ENCODE measurements at regions not wholly inside any gene's neighbourhood (a gene's known extent, or its start where the extent isn't known, plus 50 kb on each side); places are given as distances from the start of the nearest gene placed in this dataset. TPM values are rescaled to one million over a fixed set of nuclear protein-coding genes. Genes with fewer than 3 reads are reported as not detected.
"Not testable (repeated sequence)": the region's sequence is repeated elsewhere in the genome, so short reads cannot be mapped to it uniquely, and the experiment has no call there.

GRCh38 chrX:123121241-123121640, 62.8 kb upstream of the GRIA3 start:
- Histone ChIP-seq H3K9me3 (ENCODE audit: low read depth) (no peaks in the 10 kb centered on the region), H3K4me1 (ENCODE audit: insufficient read depth) (no peaks in the 10 kb centered on the region), H3K27me3 (no peaks in the 10 kb centered on the region), H3K9me2 (replicated peaks; ENCODE audit: insufficient read depth) (no peaks in the 10 kb centered on the region), H3K27ac (no peak overlapping the region), H3K4me3 (no peak overlapping the region), H4K20me1 (ENCODE audit: insufficient read depth, poor library complexity, severe bottlenecking) (no peaks in the 10 kb centered on the region), H2AFZ (no peak overlapping the region), H3K79me2 (no peaks in the 10 kb centered on the region), H3K36me3 (replicated peaks; ENCODE audit: insufficient read depth, low read depth) (no peaks in the 10 kb centered on the region), H3K4me2 (no peak overlapping the region)
- DNase-seq (ENCODE audit: low spot score) = no peak
- WGBS (ENCODE audit: low lambda C conversion rate, missing lambda C conversion rate) = 64% methylated on average over 6 of the region's 6 CpGs
- TF ChIP-seq EZH2phosphoT487 (IDR thresholded peaks at IDR 0.05; ENCODE audit: low read depth, severe bottlenecking, unreplicated experiment) = no peak
- no peak for TF ChIP-seq EZH2 (IDR thresholded peaks at IDR 0.05; ENCODE audit: borderline replicate concordance)
- no peak for TF ChIP-seq CTCF (IDR thresholded peaks at IDR 0.05; ENCODE audit: poor library complexity)

DNA sequence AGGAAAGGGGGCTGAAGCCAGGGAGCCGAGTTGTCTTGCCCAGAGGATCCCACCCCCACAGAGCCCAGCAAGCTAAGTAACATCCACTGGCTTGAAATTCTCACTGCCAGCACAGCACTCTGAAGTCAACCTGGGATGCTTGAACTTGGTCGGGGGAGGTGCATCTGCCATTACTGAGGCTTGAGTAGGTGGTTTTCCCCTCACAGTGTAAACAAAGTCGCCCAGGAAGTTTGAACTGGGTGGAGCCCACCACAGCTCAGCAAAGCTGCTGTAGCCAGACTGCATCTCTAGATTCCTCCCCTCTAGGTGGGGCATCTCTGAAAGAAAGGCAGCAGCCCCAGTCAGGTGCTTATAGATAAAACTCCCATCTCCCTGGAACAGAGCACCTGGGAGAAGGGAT, 54.3 kb upstream of the GRIA3 start:
- not testable (repeated sequence) for DNase-seq (ENCODE audit: low spot score); H4K20me1 ChIP-seq (ENCODE audit: insufficient read depth, poor library complexity, severe bottlenecking); H3K4me2 ChIP-seq; H3K4me1 ChIP-seq (ENCODE audit: insufficient read depth); H3K36me3 ChIP-seq (replicated peaks; ENCODE audit: insufficient read depth, low read depth); H3K27ac ChIP-seq; H3K4me3 ChIP-seq; H3K9me3 ChIP-seq (ENCODE audit: low read depth); H2AFZ ChIP-seq; H3K9me2 ChIP-seq (replicated peaks; ENCODE audit: insufficient read depth); H3K79me2 ChIP-seq; H3K27me3 ChIP-seq
- WGBS (ENCODE audit: low lambda C conversion rate, missing lambda C conversion rate) = 66% methylated on average over 3 of the region's 3 CpGs

Small RNA genes in the stretch of these regions (microRNA-seq; reads per million reads assigned to microRNA genes)
- not detected for gene MIR3672

Small RNA genes in the stretch of these regions (small RNA-seq; reads per million reads assigned to genes)
- gene MIR3672 (not detected), gene RF00012 (not detected)

All from hepatocyte (in vitro differentiated cells).